ENCODE measurements at regions not wholly inside any gene's neighbourhood (a gene's known extent, or its start where the extent isn't known, plus 50 kb on each side); places are given as distances from the start of the nearest gene placed in this dataset.

DNA sequence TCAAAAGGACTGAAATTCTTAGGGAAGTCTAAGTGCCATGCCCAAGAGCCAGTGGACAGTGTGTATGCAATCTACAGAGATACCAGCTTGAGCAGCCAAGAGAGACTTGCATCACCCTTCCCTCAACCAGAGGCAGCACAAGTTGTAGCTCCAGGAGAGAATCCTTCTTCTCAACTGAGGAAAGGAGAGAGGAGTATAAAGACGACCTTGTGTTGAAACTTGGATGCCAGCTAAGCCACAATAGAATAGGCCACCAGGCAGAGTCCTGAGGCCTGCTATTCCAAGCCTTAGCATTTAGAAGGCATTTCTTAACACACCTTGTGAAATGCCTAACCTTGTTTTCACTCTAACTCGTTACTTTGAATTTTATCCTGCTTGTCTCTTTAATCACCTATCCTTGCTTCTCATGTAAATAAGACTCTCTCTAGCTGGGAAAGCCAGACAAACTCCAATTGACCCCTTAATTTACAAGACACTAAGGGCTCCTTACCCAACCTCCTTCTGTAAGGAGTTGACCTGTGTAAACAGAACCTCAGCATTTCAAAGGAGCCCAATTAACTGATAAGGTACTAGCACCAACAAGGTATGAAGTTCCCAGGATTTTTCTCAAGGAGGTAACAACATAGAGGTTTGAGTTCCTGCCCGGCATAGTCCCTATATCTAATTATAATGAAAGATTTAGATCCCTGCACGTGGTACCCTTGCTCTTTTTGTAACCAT, 738.8 kb downstream of the AMY1C start:
- no peak for TF ChIP-seq EZH2 (IDR thresholded peaks at IDR 0.05; ENCODE audit: borderline replicate concordance)
- TF ChIP-seq, protein P1, sequence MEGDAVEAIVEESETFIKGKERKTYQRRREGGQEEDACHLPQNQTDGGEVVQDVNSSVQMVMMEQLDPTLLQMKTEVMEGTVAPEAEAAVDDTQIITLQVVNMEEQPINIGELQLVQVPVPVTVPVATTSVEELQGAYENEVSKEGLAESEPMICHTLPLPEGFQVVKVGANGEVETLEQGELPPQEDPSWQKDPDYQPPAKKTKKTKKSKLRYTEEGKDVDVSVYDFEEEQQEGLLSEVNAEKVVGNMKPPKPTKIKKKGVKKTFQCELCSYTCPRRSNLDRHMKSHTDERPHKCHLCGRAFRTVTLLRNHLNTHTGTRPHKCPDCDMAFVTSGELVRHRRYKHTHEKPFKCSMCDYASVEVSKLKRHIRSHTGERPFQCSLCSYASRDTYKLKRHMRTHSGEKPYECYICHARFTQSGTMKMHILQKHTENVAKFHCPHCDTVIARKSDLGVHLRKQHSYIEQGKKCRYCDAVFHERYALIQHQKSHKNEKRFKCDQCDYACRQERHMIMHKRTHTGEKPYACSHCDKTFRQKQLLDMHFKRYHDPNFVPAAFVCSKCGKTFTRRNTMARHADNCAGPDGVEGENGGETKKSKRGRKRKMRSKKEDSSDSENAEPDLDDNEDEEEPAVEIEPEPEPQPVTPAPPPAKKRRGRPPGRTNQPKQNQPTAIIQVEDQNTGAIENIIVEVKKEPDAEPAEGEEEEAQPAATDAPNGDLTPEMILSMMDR (IDR thresholded peaks at IDR 0.05; ENCODE audit: poor library complexity): no peak
- TF ChIP-seq EZH2phosphoT487 (IDR thresholded peaks at IDR 0.05; ENCODE audit: low read depth, severe bottlenecking, unreplicated experiment): no peak
